Heart left ventricle (tissue), 13 donors: ENCODE measurements at regions not wholly inside any gene's neighbourhood (a gene's known extent, or its start where the extent isn't known, plus 50 kb on each side); places are given as distances from the start of the nearest gene placed in this dataset.
"Not testable (repeated sequence)": the region's sequence is repeated elsewhere in the genome, so short reads cannot be mapped to it uniquely, and the experiment has no call there.

Source experiments
- POLR2A ChIP-seq, 2 donors: fragments of 450-650 bp; IDR thresholded peaks; one replicate each; pipeline ENCODE4 v1.6.1; 2017; ENCODE audit warnings: antibody characterized with exemption in 2 of 2, mild to moderate bottlenecking in 2 of 2, moderate library complexity in 2 of 2
- TF ChIP-seq, protein P1 (sequence below), 12 donors: fragments of 200-600 bp; sonication (generic) in 4 of 12; IDR thresholded peaks; one replicate each; pipeline versions ENCODE4 v1.5.0 to v1.8.0; 2018 to 2022; ENCODE audit warnings: antibody characterized with exemption in 12 of 12, mild to moderate bottlenecking in 5 of 12
- donor health status: ischemic (EF 13 %, LVEDD 7.1; RV severe dilation, severe dysfunction).
- donor health status: DM: no; HTN: yes; CAD: no.
- donor health status: DM: no; HTN: no; CAD: no.
- donor health status: ischemic (EF 25% LVEDD 6.9; RV normal size, moderate dysfunction).
- donor health status: ischemic (EF 25% LVEDD 5.7; RV mildly dilated, moderate dysfunction).
- donor health status: ischemic (EF 35%, LVEDD 5.7; RV mildly dilated, moderate dysfunction).
- donor health status: nonischemic (EF 11% LVEDD 7.7; RV severe dilation, severe dysfunction).
- donor health status: DM: yes; HTN: yes; CAD: no.
- donor health status: PGD.
- donor health status: ischemic (EF 29% LVEDD 5.4; RV normal size, mild dysfunction).
- donor health status: nonischemic (EF 23%, LVEDD 6.1; RV moderate dilation, normal function).

GRCh38 chr13:44704811-44705210 is 128.7 kb upstream of the TSC22D1 start:
- TF ChIP-seq, protein P1, sequence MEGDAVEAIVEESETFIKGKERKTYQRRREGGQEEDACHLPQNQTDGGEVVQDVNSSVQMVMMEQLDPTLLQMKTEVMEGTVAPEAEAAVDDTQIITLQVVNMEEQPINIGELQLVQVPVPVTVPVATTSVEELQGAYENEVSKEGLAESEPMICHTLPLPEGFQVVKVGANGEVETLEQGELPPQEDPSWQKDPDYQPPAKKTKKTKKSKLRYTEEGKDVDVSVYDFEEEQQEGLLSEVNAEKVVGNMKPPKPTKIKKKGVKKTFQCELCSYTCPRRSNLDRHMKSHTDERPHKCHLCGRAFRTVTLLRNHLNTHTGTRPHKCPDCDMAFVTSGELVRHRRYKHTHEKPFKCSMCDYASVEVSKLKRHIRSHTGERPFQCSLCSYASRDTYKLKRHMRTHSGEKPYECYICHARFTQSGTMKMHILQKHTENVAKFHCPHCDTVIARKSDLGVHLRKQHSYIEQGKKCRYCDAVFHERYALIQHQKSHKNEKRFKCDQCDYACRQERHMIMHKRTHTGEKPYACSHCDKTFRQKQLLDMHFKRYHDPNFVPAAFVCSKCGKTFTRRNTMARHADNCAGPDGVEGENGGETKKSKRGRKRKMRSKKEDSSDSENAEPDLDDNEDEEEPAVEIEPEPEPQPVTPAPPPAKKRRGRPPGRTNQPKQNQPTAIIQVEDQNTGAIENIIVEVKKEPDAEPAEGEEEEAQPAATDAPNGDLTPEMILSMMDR (IDR thresholded peaks at IDR 0.05), result not testable (repeated sequence)
- not testable (repeated sequence) for TF ChIP-seq POLR2A (IDR thresholded peaks at IDR 0.05)
